HG03342 (cell line): ENCODE measurements at regions not wholly inside any gene's neighbourhood (a gene's known extent, or its start where the extent isn't known, plus 50 kb on each side); places are given as distances from the start of the nearest gene placed in this dataset.

Experiments used
- ATAC-seq: cut with Tn5 transposase; IDR thresholded peaks from one replicate; pipeline ENCODE4 v1.9.1; 2021; ENCODE audit warnings: mild to moderate bottlenecking, moderate library complexity; ENCODE audit not compliant: unreplicated experiment

DNA sequence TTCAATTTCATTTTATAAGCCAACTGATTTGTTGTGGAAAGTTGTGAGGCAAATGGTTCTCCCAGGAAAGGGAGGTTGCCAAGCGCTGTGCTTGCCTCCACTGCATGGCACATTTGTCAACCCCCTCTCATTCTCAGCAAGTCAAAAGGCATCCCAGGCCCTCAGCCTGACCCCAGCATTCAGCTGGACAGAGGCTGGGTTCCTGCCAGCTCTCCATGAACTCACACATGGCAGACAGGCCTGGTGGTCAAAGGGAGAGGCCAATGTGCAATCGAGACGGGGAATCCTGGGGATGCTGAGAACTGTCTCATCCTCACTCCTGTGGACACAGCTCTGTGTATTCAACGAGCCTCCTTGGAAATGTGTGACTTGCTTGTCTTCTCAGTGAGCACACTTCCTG is 106.0 kb upstream of the CDH4 start:
- no peak for ATAC-seq

DNA sequence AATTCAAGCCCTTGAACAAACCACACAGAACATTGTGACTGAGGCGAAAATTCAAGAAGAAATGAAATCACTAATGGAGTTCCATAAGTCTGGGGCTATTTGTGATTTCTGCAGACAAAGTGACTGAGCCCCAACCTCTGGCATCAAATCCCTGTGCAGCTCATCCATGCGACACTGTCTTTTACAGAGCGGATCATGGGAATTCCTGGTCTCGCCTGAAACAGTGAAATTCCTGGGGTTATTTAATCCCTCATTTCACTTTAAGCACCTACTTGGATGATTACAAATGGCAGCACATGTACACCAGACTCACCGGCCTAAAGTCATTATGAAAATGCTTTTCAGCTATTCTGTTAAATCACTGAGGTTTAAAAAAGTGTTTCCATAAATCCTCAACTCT is 102.4 kb upstream of the CDH4 start:
- ATAC-seq, result no peak

DNA sequence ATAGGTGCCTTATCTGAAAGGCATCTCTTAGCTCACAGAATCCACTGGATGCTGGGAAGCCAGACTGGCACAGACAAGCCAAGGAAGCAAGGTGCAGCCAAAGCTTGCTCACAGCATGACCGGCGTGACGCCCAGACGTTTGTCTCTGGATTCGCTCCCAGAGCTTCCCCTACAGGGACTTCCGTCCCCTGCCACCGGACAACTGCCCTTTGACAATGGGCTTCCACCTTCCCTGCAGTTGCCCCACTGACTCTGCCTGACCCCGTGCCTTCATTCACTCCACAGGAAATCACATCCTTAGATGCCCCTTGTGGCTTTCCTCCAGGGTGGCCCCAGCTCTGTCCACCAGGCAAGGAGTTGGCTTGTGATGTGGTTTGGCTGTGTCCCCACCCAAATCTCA is 94.8 kb upstream of the CDH4 start:
- ATAC-seq, result no peak

DNA sequence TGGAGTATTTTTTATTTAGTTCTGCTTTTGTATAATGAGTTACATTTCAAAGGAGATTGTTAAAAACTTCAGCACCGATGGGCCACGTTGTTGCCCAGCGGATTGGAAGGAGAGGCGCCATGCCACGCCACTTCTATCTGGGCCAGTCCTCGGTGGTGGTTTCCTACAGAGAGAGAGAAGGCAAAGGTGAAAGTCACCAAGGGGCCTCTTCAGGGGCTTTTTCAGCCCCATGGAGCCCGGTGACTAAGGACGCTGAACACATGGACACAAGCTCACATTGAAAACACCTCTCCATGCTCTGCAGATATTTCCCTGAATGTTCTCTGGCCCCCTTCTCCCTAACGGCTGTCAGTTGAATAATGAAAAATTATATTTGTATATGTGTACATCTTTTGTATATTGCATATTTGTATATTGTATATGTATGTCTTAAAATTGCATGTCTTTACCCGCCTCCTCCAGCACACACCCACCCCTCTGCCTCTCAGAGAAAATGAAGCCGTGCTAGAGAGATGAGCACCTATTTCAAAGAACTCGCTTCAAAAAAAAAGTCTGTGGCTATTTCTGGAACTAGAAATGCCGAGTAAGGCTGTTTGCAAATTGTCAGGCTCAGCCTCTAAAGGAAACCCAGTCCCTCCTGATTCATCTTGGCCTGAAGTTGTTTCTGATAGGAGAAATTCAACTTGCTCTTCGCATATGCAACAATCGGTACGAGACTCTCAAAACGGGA is 91.9 kb upstream of the CDH4 start:
- no peak for ATAC-seq

DNA sequence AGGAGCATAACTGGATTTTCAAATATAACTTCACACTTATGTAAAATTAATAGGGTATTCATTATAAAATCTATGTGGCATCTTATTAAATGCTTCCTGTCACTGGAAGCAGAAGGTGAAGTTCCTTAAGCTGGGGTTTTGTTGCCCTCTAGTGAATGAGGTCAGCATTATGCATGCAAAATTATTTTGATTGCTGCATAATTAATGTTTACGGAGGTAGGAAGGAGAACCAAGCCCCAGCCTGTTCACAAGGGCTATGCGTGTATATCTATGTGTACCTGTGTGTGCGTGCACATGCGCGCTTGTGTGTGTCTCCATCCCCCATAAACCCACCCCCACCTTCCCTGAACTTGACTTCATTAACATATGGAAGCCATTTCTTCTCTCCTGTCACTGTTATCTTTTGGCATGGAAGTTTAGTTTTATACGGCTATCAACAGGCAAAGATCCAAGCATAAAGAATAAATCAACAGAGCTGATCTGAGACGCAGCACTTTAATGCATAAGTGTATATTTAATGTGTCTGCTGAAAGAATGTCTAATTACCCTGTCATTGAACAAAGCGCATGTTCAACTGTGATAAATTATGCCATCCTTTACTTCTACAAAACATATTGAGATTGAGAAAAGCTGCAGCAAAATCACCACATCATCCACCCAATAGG is 90.2 kb upstream of the CDH4 start:
- no peak for ATAC-seq

DNA sequence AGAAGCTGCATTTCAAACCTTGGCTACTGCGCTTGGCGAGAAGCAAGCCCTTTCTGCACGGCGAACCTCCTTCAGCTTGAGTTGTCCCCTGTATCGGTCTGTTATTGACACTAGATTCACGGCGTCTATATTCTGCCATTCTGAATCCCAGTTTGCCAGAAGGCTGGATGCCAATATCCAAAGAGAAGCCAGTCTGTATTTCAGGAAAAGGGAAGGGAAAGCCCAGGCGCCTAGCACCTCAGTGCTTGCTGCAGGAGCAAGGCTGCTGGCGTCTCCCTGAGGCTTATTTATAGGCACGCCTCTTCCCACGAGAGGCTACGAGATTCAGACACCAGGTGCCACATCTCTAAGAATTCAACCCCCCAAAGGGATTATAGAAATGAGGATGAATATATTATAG is 89.6 kb upstream of the CDH4 start:
- no peak for ATAC-seq

DNA sequence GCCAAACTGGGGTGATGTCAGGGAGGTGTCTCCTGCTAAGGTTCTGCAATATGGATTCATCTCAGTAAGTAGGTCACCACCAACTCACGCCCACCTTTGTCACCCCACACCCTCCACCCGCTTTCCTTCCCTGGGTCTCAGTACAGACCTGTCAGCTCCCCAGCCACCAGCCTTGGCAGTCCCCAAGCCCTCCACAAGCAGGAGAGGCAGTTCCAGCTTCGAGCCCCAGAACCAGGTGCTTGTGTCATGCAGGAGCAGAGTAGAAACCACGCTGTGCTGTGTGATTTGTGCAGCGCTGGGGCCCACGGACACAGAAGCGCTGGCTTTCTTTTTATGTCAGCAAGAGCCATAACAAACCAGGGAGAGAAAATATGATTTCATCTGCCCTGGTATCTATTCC is 89.0 kb upstream of the CDH4 start:
- no peak for ATAC-seq

DNA sequence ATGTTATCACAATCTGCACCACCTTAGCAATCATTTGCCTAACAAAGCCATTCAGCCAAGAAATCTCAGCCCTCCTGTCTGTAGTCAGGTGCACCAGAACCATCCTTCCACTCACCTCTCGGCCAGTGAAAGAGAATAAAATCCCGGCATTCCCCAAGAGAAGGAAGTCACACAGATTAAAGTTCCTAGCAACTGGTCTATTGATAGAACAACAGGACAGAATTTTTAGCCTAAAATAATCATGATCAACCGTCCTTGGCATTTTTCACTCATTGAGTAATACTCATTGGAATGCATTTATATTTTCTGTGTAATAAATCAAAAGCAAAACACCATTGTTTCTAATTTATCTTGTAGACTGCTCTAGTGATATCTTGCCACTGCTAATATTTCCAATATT is 85.7 kb upstream of the CDH4 start:
- ATAC-seq, result no peak

DNA sequence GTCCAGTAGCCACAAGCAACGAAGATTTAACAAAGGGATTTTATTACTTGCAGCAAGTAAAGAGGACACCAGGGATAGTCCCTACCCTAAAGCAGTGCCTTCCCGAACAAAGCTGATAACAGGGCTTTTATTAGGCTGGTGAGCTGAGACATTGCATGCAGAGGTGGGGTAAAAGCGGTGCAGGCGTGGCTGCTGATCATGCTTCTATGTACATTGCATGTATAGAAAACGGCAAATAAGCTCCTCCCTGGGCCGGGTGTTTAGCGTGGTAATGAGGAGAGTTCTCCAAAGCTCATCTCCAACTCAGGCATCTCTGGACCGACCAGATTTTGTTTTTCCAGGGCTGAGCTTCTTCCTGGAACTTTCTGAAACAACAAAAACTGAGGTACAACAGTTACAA is 83.5 kb upstream of the CDH4 start:
- ATAC-seq, result no peak

DNA sequence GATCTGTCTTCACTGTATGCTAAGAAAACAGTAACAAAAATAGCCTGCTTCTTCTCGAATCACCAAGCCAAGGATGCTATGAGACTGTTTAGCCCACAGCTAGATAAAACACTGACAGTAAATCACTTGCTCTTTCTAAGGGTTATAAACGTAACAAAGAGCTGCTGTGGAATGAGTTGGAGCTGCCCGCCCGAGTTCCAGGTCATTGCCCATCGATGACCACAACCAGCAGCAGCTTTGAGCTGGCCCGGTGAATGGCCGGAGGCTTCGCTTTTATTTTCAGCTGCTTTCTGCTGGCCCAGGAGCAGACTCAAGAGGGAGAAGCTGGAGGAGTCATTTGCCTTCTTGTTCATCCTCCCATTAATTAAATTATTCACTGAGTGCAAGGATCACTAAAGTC is 82.2 kb upstream of the CDH4 start:
- ATAC-seq, result no peak

DNA sequence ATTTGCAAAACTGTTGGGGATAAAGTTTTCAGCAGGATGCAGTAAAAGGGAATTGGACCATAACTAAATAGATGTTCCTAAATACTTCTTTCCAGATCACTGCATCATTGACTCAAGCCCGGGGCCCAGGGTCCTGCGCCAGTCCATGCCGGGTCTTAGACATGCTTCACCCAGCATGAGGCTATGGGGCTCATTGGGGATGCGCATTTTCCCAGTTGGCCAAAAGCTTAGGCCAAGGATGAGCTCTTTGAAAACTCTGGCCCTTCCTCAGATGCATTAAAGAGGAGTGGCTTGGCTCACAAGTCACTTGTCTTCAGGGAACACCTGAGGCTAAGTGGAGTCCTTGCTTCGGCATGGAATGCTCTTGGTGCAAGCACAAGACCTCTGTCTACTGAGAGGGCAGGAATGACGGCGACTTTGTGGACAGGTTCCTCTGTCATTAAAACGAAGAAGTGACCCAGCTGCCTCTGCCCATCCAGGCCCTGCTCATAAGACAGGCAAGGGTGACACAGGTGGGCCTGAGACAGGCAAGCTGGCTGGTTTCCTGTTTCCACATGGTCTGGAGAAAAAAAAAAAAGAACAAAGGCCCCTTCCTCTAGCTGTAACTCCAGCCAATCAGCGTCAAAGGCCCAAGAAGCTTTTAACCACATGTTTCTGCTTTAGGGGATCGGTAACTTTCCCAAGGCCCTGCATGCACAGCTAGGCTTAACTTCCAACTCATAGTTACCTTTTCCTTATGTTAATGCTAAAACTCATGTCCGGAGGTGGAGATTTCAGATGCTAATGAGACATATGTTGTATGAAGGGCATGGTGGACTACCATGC is 81.4 kb upstream of the CDH4 start:
- no peak for ATAC-seq

DNA sequence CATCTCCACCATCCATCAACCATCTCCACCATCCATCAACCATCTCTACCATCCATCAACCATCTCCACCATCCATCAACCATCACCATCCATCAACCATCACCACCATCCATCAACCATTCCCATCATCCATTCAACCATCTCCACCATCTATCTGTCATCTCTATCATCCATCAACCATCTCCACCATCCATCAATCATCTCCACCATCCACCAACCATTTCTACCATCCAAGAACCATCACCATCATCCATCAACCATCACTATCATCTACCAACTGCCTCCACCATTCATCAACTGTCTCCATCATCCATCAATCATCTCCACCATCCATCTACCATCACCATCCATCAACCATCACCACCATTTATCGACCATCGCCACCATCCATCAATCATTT is 78.8 kb upstream of the CDH4 start:
- no peak for ATAC-seq

DNA sequence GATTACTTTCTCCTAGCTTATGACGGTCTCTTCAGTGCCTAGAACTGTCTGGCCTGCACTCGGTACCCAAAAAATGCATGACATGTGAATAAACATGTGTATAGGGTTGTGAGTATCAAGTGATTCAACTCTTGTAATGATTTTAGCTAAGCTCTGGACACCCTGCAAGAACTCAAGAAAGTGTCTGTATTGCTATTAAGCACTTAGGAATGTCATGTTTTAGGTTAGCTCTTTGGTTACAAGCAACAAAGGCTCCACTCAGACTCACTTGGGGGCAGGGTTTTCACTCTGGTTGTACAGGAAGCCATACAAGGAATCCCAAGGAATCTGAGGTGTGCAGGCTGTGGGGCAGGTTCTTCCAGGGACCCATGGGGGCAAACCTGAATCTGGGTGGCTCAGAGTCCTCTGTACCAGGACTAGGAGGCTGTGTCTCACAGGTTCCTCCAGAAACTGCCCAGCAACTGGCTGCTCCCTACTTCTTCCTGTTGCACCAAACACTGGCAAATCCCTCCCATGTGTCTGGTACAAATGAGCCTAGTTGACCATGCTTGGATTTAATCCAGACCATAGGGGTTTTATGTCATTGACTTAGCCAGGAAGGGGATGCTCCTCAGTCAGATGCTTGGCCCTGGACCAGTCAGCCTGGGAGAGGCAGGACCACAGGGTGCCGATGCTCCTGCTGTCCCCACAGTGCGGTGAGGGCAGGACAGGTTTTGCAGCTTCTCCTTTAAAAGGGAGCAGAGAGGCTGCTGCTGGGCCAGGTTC is 77.9 kb upstream of the CDH4 start:
- ATAC-seq, result no peak

DNA sequence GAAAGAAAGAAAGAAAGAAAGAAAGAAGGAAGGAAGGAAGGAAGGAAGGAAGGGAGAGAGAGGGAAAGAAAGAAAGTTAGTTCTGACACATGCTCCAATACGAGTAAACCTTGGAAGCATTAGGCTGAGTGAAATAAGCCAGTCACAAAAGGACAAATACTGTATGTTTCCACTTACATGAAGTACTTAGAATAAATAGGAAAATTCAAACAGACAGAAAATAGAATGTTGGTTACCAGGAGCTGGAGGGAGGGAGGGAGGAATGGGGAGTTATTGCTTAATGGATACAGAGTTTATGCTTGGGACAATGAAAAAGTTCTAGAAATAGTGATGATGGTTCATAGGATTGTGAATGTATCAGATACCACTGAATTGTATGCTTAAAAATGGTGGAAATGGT is 75.2 kb upstream of the CDH4 start:
- no peak for ATAC-seq

DNA sequence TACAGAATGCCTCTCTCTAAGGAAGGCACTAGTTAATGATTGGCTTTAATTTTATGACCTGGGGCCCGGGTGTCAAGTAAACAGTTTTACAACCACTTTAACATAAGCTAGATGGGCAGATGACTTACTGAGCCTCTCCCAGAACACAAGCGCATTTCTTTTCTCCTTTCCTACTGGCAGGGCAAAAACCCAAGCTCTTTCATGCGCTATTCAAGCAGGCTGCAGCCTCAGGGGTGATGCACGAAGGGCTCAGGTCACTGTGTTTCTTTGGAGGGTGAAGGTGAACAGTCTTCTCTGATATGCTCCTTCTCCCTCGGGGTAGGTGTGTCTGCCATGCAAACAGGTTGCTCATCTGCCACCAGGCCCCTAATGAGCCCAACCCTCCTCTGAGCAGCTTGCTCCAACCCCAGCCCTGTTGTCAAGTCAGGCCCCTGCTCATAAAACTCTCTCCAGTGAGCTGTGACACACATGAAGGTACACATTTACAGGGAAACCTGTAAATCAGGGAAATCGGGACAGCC is 73.5 kb upstream of the CDH4 start:
- no peak for ATAC-seq

DNA sequence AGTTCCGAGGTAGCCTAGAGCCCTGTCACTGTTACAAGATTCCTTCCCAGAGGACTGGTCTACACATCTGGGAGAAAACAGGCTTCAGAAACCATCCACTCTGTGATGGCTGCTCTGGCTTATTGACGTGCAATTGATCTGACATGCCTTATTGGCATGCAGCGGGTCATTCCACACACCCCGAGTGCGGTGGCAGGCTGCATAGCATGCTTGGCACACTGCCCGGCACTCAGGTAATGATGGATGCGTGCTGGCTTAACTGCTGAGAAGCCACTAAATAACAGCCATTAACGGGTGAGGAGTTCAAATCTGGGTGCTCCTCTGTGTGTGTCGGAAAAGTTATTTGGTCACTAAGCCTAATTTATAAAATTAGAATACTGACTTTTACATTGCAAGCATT is 67.9 kb upstream of the CDH4 start:
- ATAC-seq, result no peak

DNA sequence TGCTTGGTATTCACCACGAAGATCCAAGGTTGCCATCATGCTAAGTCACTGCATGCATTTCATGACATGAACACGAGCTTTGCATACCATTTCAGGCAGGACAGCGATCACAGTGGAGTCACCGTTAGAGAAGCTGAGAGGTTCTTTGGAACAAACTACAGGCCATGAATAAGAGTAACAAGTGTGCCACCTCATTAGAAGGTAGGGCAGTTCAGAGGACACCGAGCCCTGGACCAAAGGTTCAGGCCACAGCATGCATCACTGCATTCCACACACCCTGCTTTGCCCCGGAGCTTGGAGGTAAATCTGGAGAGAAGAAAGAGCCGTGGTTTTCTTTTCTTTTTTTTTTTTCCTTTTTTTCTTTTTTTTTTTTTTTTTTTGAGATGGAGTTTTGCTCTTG is 66.9 kb upstream of the CDH4 start:
- ATAC-seq, result no peak

DNA sequence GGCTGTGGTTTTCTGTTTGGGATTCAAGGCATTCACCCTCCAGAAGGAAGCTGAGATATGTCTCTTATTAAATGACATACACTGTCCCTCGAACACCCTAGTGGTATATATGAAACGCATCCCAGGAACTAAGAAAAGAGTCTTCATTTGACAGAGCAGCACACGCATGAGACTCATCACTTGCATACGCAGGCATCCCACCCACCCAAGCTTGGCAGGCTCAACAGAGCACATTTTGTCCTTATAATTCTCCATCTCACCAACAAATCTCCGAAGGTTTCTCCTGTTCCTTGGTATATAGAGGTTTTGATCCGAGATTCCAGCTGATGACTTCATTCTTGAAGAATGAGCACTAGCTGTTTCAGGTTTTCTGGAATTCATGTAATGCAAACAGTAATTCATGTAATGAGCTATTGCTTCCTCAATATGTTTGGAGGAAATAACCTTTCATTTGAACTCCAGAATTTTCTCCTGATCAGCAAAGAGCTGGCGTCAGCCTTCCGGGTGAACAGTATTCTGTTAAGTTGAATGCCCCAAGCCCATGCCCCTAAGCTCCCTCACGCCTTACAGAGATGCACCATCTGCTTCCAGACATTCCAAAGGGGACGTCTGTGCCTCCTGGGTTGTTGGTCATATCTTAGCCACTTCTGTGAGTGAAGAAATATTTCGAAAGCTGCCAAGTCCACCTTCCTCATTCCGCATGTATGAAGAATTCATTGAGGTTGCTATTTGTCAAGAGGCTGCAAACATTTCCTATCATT is 66.0 kb upstream of the CDH4 start:
- no peak for ATAC-seq

DNA sequence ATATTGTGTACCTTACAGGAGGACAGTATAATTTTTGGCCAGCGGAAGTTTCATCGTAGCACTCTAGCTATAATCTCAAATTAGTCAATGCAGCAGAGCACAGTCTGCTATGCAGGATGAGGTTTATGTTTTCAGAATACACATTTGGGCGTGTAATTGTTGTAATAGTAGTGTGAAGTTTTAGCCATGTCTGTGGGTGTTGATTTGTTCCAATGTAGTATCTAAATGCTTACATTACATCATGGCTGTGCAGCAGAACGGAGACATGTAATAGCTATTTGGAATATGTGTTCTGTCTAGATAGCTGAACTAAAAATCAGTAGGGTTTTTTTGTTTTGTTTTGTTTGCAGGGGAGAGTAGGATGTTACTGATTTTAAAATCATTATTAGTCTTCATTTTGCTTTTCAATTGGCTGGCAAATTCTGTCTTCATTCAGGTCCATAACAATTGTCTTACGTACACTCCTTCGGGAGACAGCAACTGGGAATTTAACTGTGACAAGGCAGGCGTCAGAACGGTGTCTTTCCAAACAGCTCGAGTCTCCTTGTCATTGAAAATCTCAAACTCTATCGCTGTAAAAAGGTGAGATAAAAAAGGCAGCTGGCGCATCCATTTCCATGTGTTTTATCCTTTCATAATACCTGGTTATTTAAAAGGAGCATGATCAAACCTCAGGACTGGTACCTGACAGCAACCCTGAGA is 65.1 kb upstream of the CDH4 start:
- ATAC-seq, result no peak

DNA sequence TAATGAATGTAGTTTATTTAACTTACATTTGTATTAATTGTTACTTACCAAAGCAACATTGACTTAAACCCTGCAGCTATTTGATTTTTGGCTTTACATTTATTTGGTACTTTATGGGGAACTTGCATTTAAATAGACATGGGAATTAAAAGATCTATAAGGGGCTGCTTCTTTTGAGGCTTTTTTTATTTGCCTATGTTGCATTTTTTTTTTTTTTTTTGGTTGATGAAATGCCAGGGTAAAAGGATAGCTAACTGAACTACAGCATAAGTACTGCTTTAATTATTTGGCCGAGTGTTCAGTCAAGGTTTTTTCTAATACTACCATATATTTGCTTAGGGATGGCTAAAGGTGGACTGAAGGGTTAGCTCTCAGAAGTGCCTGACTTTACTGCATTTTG is 62.5 kb upstream of the CDH4 start:
- ATAC-seq, result no peak
